Activated CD4-positive, alpha-beta T cell treated with anti-CD3 and anti-CD28 coated beads for 36 hours (primary cell): ENCODE measurements at regions not wholly inside any gene's neighbourhood (a gene's known extent, or its start where the extent isn't known, plus 50 kb on each side); places are given as distances from the start of the nearest gene placed in this dataset.

Source experiments
- ATAC-seq: fragments of 200-7000 bp; cut with Tn5 transposase; one replicate; pipeline ENCODE4 v1.10.0; 2021; ENCODE audit warnings: mild to moderate bottlenecking, moderate library complexity
- CTCF ChIA-PET: fragments of 350-600 bp; sonication (Branson Sonifier 250); formaldehyde crosslinking; loops from one replicate; lab custom pipeline; 2021; ENCODE audit warnings: antibody characterized with exemption; lab: Charles Lee
- POLR2A ChIA-PET: fragments of 350-600 bp; sonication (Branson Sonifier 250); formaldehyde crosslinking; loops from one replicate; lab custom pipeline; 2021; ENCODE audit warnings: antibody characterized with exemption, inconsistent platforms; lab: Charles Lee
- DNase-seq: peaks from one replicate; pipeline ENCODE4 v3.0.0-alpha.2; 2020
- H3K27ac Mint-ChIP-seq: one replicate; pipeline ENCODE4 v1.8.0; 2021; ENCODE audit warnings: mixed read lengths
- H3K27me3 Mint-ChIP-seq: one replicate; pipeline ENCODE4 v1.8.0; 2021; ENCODE audit warnings: mixed read lengths
- H3K36me3 Mint-ChIP-seq: one replicate; pipeline ENCODE4 v1.8.0; 2021; ENCODE audit warnings: low read depth, mixed read lengths
- H3K4me1 Mint-ChIP-seq: one replicate; pipeline ENCODE4 v1.8.0; 2021; ENCODE audit warnings: mixed read lengths
- H3K4me3 Mint-ChIP-seq: one replicate; pipeline ENCODE4 v1.8.0; 2021; ENCODE audit warnings: mild to moderate bottlenecking, moderate library complexity, mixed read lengths
- H3K9me3 Mint-ChIP-seq: one replicate; pipeline ENCODE4 v1.8.0; 2021; ENCODE audit warnings: low read depth, mixed read lengths
- intact Hi-C, 2 experiments: fragments of 100-400 bp; cut with DNase I in 1 of 2; cut with micrococcal nuclease in 1 of 2; formaldehyde crosslinking; loops; one replicate each; pipeline versions ENCODE4 v1.14.2 to v1.15.1; 2022 to 2024; cut with DNase I, micrococcal nuclease

DNA sequence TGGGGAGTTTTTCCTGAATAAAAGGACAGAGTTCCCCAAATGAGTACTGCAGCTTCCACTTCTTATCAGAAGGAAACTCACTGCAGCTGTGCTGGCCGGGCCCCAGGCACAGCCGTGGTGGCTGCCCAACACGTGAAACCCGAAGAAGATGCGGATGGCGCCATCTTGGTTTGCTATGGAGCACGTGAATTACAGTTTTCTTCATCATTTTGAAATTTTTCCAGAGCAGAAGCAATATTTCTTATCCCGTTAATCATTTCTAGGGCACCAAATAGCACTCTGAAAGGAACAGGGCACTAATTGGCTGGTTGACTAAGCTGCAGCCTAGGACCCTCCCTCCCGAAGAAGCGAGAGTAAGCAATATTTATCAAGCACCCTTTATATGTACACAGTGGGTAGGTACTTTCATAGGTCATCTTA, 63.2 kb upstream of the EPS8L3 start:
- Mint-ChIP-seq H3K27ac (no peak overlapping the region), H3K36me3 (no peaks in the 10 kb centered on the region), H3K4me1 (peaks cover 18% of the 10 kb centered on the region), H3K9me3 (no peaks in the 10 kb centered on the region), H3K27me3 (no peaks in the 10 kb centered on the region), H3K4me3 (no peak overlapping the region)
- CTCF ChIA-PET, result interaction anchor here (0.6 to 2.6 kb wide), 5 partner anchors 14 to 157 kb away, joined by 3 to 8 read pairs (median 3); partner anchors contain the start of gene AHCYL1
- intact Hi-C loops, result no loop called here
- ATAC-seq, result no peak
- POLR2A ChIA-PET, result no interaction called here
- DNase-seq, result no peak

- DNase-seq, result no peak
- H3K9me3 Mint-ChIP-seq, result no peaks in the 10 kb centered on the region
- no peak overlapping the region for H3K27ac Mint-ChIP-seq
- intact Hi-C loops, result no loop called here
- H3K4me3 Mint-ChIP-seq, result no peak overlapping the region
- H3K36me3 Mint-ChIP-seq, result no peaks in the 10 kb centered on the region
- ATAC-seq, result no peak
- CTCF ChIA-PET, result interaction anchor here (0.6 to 2.6 kb wide), 9 partner anchors 12 to 158 kb away, joined by 3 to 8 read pairs (median 3); partner anchors contain the start of gene AHCYL1
- peaks cover 22% of the 10 kb centered on the region for H3K4me1 Mint-ChIP-seq
- POLR2A ChIA-PET, result interaction anchor here (0.6 kb wide), 1 partner anchor 30 kb away, joined by 3 read pairs; no protein-coding TSS in a partner anchor
- H3K27me3 Mint-ChIP-seq, result no peaks in the 10 kb centered on the region
Observed at GRCh38 chr1:109826446-109826845, 62.7 kb upstream of the EPS8L3 start.

GRCh38 chr1:109824349-109825115, 60.8 kb upstream of the EPS8L3 start:
- Mint-ChIP-seq H3K36me3 (no peaks in the 10 kb centered on the region), H3K27ac (no peak overlapping the region), H3K4me3 (no peak overlapping the region), H3K4me1 (peaks cover 27% of the 10 kb centered on the region), H3K9me3 (no peaks in the 10 kb centered on the region), H3K27me3 (no peaks in the 10 kb centered on the region)
- DNase-seq, result no peak
- CTCF ChIA-PET, result interaction anchor here (2.6 kb wide), 1 partner anchor 12 kb away, joined by 8 read pairs; no protein-coding TSS in a partner anchor
- POLR2A ChIA-PET, result no interaction called here
- ATAC-seq, result no peak
- intact Hi-C loops, result no loop called here

DNA sequence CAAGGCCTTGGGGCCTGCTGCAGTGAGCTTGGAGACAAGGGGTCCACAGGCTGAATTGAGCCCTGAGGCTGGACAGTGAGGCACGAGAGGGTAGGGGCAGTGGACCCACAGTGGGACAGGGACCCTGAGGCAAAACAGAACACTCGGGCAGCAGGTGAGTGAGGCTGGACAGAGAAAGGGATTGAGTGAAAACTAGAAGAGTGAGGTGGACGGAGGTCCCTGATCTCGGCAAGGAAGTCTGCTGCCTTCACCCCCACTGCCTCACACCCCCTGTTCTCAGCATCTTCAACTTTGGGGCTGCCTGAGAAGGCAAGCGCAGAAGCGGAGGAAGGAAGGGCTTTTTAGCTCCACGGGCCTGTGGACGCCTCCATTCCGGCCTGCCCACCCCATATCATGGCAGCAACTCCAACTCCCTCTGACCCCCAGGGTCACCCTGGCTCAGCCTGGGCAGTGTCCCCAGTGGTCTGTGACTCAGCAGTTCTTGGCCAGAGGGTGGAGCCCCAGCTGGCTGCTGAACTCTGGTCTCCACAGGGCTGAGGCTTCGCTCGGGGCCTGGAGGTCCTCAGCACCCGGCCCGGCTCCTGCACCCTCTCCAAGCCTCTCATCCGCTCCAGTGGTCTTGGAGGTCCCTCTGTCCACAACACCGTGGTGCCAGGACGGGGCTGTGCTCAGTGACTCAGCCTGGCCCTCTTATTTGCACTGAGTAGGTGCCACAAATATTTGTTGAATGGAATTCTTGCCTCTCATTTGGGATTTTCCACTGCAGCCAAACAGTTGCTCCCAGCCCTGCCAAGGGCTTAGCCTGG, 60.0 kb upstream of the EPS8L3 start:
- DNase-seq (no peak), ATAC-seq (no peak)
- CTCF ChIA-PET, result interaction anchor here (0.6 to 0.9 kb wide), 4 partner anchors 34 to 794 kb away, joined by 3 to 4 read pairs (median 3); partner anchors contain the start of gene AHCYL1
- POLR2A ChIA-PET, result interaction anchor here (0.6 kb wide), 2 partner anchors 107 to 159 kb away, joined by 3 to 6 read pairs; no protein-coding TSS in a partner anchor
- peaks cover 27% of the 10 kb centered on the region for H3K4me1 Mint-ChIP-seq
- peak overlapping the region; percentile 40 for H3K27ac Mint-ChIP-seq
- H3K9me3 Mint-ChIP-seq, result no peaks in the 10 kb centered on the region
- H3K27me3 Mint-ChIP-seq, result no peaks in the 10 kb centered on the region
- H3K36me3 Mint-ChIP-seq, result no peaks in the 10 kb centered on the region
- H3K4me3 Mint-ChIP-seq, result no peak overlapping the region
- intact Hi-C loops, result no loop called here

DNA sequence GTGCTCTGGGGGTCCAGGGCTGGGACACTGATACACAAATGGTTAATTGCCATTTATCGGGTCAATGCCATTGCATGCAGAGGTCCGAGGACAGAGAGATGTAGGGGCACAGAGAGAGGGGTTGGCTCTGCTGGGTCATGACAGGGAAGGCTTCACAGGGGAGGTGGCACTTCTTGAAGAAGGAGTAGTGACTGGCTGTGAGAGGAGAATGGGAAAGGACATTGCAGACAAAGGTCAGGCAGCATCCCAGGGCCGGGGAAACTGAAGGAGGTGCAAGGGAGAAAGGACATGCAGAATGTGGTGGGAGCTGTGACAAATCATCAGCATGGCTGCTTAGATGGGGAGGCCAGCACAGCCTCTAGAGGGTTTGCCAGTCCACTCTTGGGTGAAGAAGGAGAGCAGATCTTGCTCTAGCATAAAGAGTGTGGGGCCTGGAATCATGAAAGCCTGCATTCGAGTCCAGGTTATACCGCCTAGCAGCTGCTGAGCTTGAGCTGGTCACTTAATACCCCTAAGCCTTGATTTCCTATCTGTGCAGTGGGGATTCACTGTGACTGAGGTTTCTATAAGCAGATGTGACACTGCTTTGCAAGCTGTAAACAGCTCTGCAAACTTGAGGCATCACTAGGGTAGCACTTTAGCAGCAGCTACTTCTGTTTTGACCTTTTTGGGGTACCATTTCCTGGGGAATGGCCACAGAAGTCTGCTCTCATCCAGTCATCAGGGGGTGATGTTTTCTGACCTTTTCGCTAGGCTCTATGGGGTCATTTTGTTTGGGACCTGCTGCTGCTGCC, 59.2 kb upstream of the EPS8L3 start:
- DNase-seq (no peak), ATAC-seq (peak; percentile 24)
- POLR2A ChIA-PET, result interaction anchor here (0.6 kb wide), 2 partner anchors 108 to 160 kb away, joined by 3 to 6 read pairs; no protein-coding TSS in a partner anchor
- Mint-ChIP-seq H3K4me1 (peaks cover 27% of the 10 kb centered on the region), H3K27ac (peak overlapping the region; percentile 40), H3K27me3 (no peaks in the 10 kb centered on the region), H3K36me3 (no peaks in the 10 kb centered on the region), H3K9me3 (no peaks in the 10 kb centered on the region), H3K4me3 (no peak overlapping the region)
- CTCF ChIA-PET, result interaction anchor here (0.6 to 0.9 kb wide), 7 partner anchors 16 to 794 kb away, joined by 3 to 4 read pairs (median 3); partner anchors contain the start of gene AHCYL1
- intact Hi-C loops, result no loop called here

DNA sequence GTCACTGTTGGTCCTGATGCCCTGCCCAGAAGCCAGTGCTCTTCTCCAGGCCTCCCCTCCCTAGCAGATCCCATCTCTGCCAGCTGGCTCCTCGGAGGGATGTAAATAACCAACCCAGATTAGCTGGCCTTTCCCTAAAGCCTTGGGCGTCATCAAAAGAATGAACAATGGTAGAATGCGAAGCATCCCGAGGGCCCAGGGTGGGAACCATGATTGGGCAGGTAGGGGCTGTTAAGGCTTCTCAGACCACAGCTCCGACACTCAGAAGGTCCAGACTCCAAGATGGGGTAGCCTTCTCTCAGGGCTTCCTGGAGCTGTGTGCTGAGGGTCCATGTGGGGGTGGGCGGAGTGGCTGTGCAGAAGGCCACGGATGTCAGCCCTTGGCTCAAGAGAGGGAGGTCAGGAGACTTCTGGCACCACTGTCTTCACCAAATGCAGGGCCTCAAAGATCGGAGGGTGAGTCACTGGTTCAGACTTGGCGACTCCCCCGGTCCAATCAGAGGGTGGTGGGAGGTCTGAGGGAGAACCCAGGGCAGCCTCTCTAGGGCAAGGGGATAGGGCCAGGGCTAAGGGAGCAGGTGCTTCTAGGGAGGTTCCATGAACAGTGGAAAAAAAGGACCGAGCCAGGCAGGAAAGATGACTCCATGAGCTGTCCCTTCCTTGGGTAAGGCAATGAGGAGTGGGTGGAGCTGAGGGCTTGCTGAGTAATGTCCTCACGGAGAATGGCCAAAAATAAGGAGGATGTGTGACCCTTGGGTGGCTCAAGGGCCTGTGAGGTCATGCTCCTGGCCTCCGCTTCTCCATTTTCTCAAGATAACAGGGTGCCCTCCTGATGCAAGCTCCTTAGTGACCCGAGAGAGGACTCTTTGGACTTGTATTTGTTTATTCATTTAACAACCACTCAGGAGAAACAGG, 58.4 kb upstream of the EPS8L3 start:
- CTCF ChIA-PET, result interaction anchor here (0.6 to 1.2 kb wide), 3 partner anchors 13 to 185 kb away, joined by 3 read pairs; no protein-coding TSS in a partner anchor

DNA sequence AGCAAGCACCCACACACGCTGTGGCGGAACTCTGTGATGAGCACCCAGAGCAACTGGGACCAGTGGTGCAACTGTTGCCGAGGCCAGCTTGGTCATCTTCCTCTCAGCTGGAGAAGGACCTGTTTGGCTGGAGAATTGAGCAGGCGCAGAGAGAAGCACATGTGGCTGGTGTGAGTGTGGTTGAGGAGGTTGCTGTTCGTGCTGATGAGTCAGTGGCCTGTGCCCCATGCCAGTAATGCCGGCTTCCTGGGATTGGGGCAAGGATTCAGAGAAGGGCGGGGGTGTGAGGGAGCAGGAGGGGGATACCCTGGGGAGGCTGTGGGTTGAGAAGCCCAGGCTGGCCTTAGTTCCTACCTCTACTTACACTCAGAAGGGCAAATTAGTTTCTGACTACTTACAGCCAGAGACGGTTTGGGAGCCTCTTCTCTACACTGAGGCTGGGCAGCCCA, 57.5 kb upstream of the EPS8L3 start:
- Mint-ChIP-seq H3K4me1 (peaks cover 27% of the 10 kb centered on the region), H3K4me3 (no peak overlapping the region), H3K27ac (peak overlapping the region; percentile 15), H3K27me3 (no peaks in the 10 kb centered on the region), H3K36me3 (no peaks in the 10 kb centered on the region), H3K9me3 (no peaks in the 10 kb centered on the region)
- peak; percentile 62 for ATAC-seq
- POLR2A ChIA-PET, result no interaction called here
- intact Hi-C loops, result no loop called here
- peak; percentile 64 for DNase-seq
- CTCF ChIA-PET, result interaction anchor here (1.2 kb wide), 1 partner anchor 12 kb away, joined by 3 read pairs; no protein-coding TSS in a partner anchor

More for the DNA sequence above, 58.4 kb upstream of the EPS8L3 start:
- no peaks in the 10 kb centered on the region for H3K9me3 Mint-ChIP-seq
- H3K27me3 Mint-ChIP-seq, result no peaks in the 10 kb centered on the region
- no peaks in the 10 kb centered on the region for H3K36me3 Mint-ChIP-seq
- ATAC-seq, result no peak
- DNase-seq, result no peak
- H3K27ac Mint-ChIP-seq, result peak overlapping the region; percentile 32
- no peak overlapping the region for H3K4me3 Mint-ChIP-seq
- peaks cover 27% of the 10 kb centered on the region for H3K4me1 Mint-ChIP-seq
- POLR2A ChIA-PET, result no interaction called here
- intact Hi-C loops, result no loop called here

- CTCF ChIA-PET, result interaction anchor here (0.6 kb wide), 1 partner anchor 13 kb away, joined by 4 read pairs; no protein-coding TSS in a partner anchor
- POLR2A ChIA-PET, result no interaction called here
Observed at GRCh38 chr1:109819906-109820305, 56.2 kb upstream of the EPS8L3 start.

GRCh38 chr1:109818988-109819764, 55.5 kb upstream of the EPS8L3 start:
- H3K27me3 Mint-ChIP-seq, result no peaks in the 10 kb centered on the region
- DNase-seq (no peak), ATAC-seq (no peak)
- no peak overlapping the region for H3K27ac Mint-ChIP-seq
- intact Hi-C loops, result no loop called here
- no peaks in the 10 kb centered on the region for H3K36me3 Mint-ChIP-seq
- no peaks in the 10 kb centered on the region for H3K9me3 Mint-ChIP-seq
- POLR2A ChIA-PET, result no interaction called here
- H3K4me1 Mint-ChIP-seq, result peaks cover 19% of the 10 kb centered on the region
- no peak overlapping the region for H3K4me3 Mint-ChIP-seq
- CTCF ChIA-PET, result interaction anchor here (0.6 to 1.4 kb wide), 4 partner anchors 13 to 83 kb away, joined by 3 to 4 read pairs (median 4); no protein-coding TSS in a partner anchor

More at GRCh38 chr1:109819906-109820305, 56.2 kb upstream of the EPS8L3 start:
- H3K27ac Mint-ChIP-seq, result no peak overlapping the region
- no peaks in the 10 kb centered on the region for H3K27me3 Mint-ChIP-seq
- ATAC-seq (no peak), DNase-seq (no peak)
- intact Hi-C loops, result no loop called here
- peaks cover 19% of the 10 kb centered on the region for H3K4me1 Mint-ChIP-seq
- no peak overlapping the region for H3K4me3 Mint-ChIP-seq
- H3K36me3 Mint-ChIP-seq, result no peaks in the 10 kb centered on the region
- H3K9me3 Mint-ChIP-seq, result no peaks in the 10 kb centered on the region
